ENCODE measurements at regions not wholly inside any gene's neighbourhood (a gene's known extent, or its start where the extent isn't known, plus 50 kb on each side); places are given as distances from the start of the nearest gene placed in this dataset.

DNA sequence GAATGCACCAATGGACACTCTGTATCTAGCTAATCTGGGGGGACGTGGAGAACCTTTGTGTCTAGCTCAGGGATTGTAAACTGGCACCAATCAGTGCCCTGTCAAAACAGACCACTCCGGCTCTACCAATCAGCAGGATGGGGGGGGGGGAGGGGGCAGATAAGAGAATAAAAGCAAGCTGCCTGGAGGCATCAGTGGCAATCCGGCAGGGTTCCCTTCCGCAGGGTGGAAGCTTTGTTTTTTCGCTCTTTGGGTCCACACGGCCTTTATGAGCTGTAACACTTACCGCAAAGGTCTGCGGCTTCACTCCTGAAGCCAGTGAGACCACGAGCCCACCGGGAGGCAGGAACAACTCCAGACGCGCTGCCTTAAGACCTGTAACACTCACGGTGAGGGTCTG, 827.1 kb downstream of the PLOD2 start:
- TF ChIP-seq, protein P1, sequence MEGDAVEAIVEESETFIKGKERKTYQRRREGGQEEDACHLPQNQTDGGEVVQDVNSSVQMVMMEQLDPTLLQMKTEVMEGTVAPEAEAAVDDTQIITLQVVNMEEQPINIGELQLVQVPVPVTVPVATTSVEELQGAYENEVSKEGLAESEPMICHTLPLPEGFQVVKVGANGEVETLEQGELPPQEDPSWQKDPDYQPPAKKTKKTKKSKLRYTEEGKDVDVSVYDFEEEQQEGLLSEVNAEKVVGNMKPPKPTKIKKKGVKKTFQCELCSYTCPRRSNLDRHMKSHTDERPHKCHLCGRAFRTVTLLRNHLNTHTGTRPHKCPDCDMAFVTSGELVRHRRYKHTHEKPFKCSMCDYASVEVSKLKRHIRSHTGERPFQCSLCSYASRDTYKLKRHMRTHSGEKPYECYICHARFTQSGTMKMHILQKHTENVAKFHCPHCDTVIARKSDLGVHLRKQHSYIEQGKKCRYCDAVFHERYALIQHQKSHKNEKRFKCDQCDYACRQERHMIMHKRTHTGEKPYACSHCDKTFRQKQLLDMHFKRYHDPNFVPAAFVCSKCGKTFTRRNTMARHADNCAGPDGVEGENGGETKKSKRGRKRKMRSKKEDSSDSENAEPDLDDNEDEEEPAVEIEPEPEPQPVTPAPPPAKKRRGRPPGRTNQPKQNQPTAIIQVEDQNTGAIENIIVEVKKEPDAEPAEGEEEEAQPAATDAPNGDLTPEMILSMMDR (conservative IDR thresholded peaks at IDR 0.05; ENCODE audit: low read depth, low read length), result no peak
- no peak for TF ChIP-seq EZH2 (IDR thresholded peaks at IDR 0.05; ENCODE audit: borderline replicate concordance, low read depth, low read length, poor library complexity, severe bottlenecking)

All from A673 (cell line).